Liver (tissue), 3 donors: ENCODE measurements at regions not wholly inside any gene's neighbourhood (a gene's known extent, or its start where the extent isn't known, plus 50 kb on each side); places are given as distances from the start of the nearest gene placed in this dataset.
A peak's percentile ranks its signal among the peaks of the same experiment; 100 is the strongest.

ENCODE experiments used
- CTCF ChIP-seq: fragments of 150-350 bp; IDR thresholded peaks from 2 replicates; pipeline ENCODE4 v1.5.1; 2017; ENCODE audit warnings: improper control_type of control experiment, low read depth, low read length; ENCODE audit not compliant: missing input control
- EGR1 ChIP-seq, 2 donors: IDR thresholded peaks; 2 replicates each; pipeline ENCODE4 v1.6.1; 2016 to 2018; ENCODE audit warnings: antibody characterized with exemption in 2 of 2, low read depth in 2 of 2
- HNF4G ChIP-seq: IDR thresholded peaks from 2 replicates; pipeline ENCODE4 v1.6.1; 2016; ENCODE audit warnings: antibody characterized with exemption
- JUND ChIP-seq, 2 donors: IDR thresholded peaks; 2 replicates each; pipeline ENCODE4 v1.6.1; 2016; ENCODE audit warnings: antibody characterized with exemption in 2 of 2
- MAX ChIP-seq: IDR thresholded peaks from 2 replicates; pipeline ENCODE4 v1.6.1; 2016; ENCODE audit warnings: antibody characterized with exemption
- RAD21 ChIP-seq, 2 donors: IDR thresholded peaks; 2 replicates each; pipeline ENCODE4 v1.6.1; 2016; ENCODE audit warnings: antibody characterized with exemption in 2 of 2, mild to moderate bottlenecking in 2 of 2
- REST ChIP-seq: IDR thresholded peaks from 2 replicates; pipeline ENCODE4 v1.6.1; 2016; ENCODE audit warnings: antibody characterized with exemption, mild to moderate bottlenecking
- TAF1 ChIP-seq: conservative IDR thresholded peaks from 2 replicates; pipeline ENCODE4 v1.6.1; 2016; ENCODE audit warnings: antibody characterized with exemption, mild to moderate bottlenecking
- YY1 ChIP-seq: IDR thresholded peaks from 2 replicates; pipeline ENCODE4 v1.6.1; 2016; ENCODE audit warnings: antibody characterized with exemption, mild to moderate bottlenecking
- donor health status: healthy.
- donor health status: healthy.

- TF ChIP-seq REST (no peak), HNF4G (no peak), CTCF (peak; percentile 50), JUND (IDR thresholded peaks at IDR 0.05) (no peak), MAX (no peak), RAD21 (IDR thresholded peaks at IDR 0.05) (peak; percentile 40 to 65), YY1 (no peak), EGR1 (IDR thresholded peaks at IDR 0.05; ENCODE audit: low read depth in 2 of 2) (no peak), TAF1 (no peak)
Observed at GRCh38 chr16:7268182-7268581, 64.5 kb upstream of the RBFOX1 start.
